ENCODE measurements at regions not wholly inside any gene's neighbourhood (a gene's known extent, or its start where the extent isn't known, plus 50 kb on each side); places are given as distances from the start of the nearest gene placed in this dataset.
"Not testable (repeated sequence)": the region's sequence is repeated elsewhere in the genome, so short reads cannot be mapped to it uniquely, and the experiment has no call there.

- Histone ChIP-seq H3K36me3 (ENCODE audit: control insufficient read depth in 1 of 2, insufficient read depth in 2 of 2, low read length in 2 of 2) (no peaks in the 10 kb centered on the region), H3K9ac (ENCODE audit: low read depth in 1 of 2, low read length in 2 of 2) (no peak overlapping the region), H3K9me3 (ENCODE audit: control insufficient read depth in 1 of 2, low read length in 2 of 2) (no peaks in the 10 kb centered on the region), H3K27ac (ENCODE audit: low read depth, low read length) (no peak overlapping the region), H3K27me3 (ENCODE audit: control insufficient read depth in 1 of 2, insufficient read depth in 2 of 2, low read length in 2 of 2) (no peaks in the 10 kb centered on the region), H3K4me1 (ENCODE audit: control insufficient read depth in 1 of 2, insufficient read depth in 2 of 2, low read length in 2 of 2) (peaks cover 7 to 11% of the 10 kb centered on the region in 2 donors), H3K4me3 (ENCODE audit: low read depth in 1 of 2, low read length in 2 of 2) (no peak overlapping the region)
Measured at GRCh38 chr5:87022415-87022814, 245.3 kb upstream of the RASA1 start.

- H3K4me3 ChIP-seq (ENCODE audit: low read depth in 1 of 2, low read length in 2 of 2): no peak overlapping the region
- H3K27me3 ChIP-seq (ENCODE audit: control insufficient read depth in 1 of 2, insufficient read depth in 2 of 2, low read length in 2 of 2): no peaks in the 10 kb centered on the region
- no peaks in the 10 kb centered on the region for H3K4me1 ChIP-seq (ENCODE audit: control insufficient read depth in 1 of 2, insufficient read depth in 2 of 2, low read length in 2 of 2)
- H3K36me3 ChIP-seq (ENCODE audit: control insufficient read depth in 1 of 2, insufficient read depth in 2 of 2, low read length in 2 of 2): no peaks in the 10 kb centered on the region
- no peaks in the 10 kb centered on the region for H3K9me3 ChIP-seq (ENCODE audit: control insufficient read depth in 1 of 2, low read length in 2 of 2)
- H3K9ac ChIP-seq (ENCODE audit: low read depth in 1 of 2, low read length in 2 of 2): no peak overlapping the region
- H3K27ac ChIP-seq (ENCODE audit: low read depth, low read length): no peak overlapping the region
Measured at GRCh38 chr5:87027570-87027969, 240.1 kb upstream of the RASA1 start.

- Histone ChIP-seq H3K4me1 (ENCODE audit: control insufficient read depth in 1 of 2, insufficient read depth in 2 of 2, low read length in 2 of 2) (no peaks in the 10 kb centered on the region), H3K9ac (ENCODE audit: low read depth in 1 of 2, low read length in 2 of 2) (no peak overlapping the region), H3K27ac (ENCODE audit: low read depth, low read length) (no peak overlapping the region), H3K36me3 (ENCODE audit: control insufficient read depth in 1 of 2, insufficient read depth in 2 of 2, low read length in 2 of 2) (no peaks in the 10 kb centered on the region), H3K4me3 (ENCODE audit: low read depth in 1 of 2, low read length in 2 of 2) (no peak overlapping the region), H3K27me3 (ENCODE audit: control insufficient read depth in 1 of 2, insufficient read depth in 2 of 2, low read length in 2 of 2) (no peaks in the 10 kb centered on the region), H3K9me3 (ENCODE audit: control insufficient read depth in 1 of 2, low read length in 2 of 2) (no peaks in the 10 kb centered on the region)
Measured at GRCh38 chr5:87029951-87030350, 237.7 kb upstream of the RASA1 start.

- Histone ChIP-seq H3K27me3 (ENCODE audit: control insufficient read depth in 1 of 2, insufficient read depth in 2 of 2, low read length in 2 of 2) (no peaks in the 10 kb centered on the region), H3K9ac (ENCODE audit: low read depth in 1 of 2, low read length in 2 of 2) (no peak overlapping the region), H3K36me3 (ENCODE audit: control insufficient read depth in 1 of 2, insufficient read depth in 2 of 2, low read length in 2 of 2) (no peaks in the 10 kb centered on the region), H3K9me3 (ENCODE audit: control insufficient read depth in 1 of 2, low read length in 2 of 2) (no peaks in the 10 kb centered on the region), H3K4me3 (ENCODE audit: low read depth in 1 of 2, low read length in 2 of 2) (no peak overlapping the region), H3K4me1 (ENCODE audit: control insufficient read depth in 1 of 2, insufficient read depth in 2 of 2, low read length in 2 of 2) (no peaks in the 10 kb centered on the region), H3K27ac (ENCODE audit: low read depth, low read length) (no peak overlapping the region)
Measured at GRCh38 chr5:87030699-87031098, 237.0 kb upstream of the RASA1 start.

- Histone ChIP-seq H3K36me3 (ENCODE audit: control insufficient read depth in 1 of 2, insufficient read depth in 2 of 2, low read length in 2 of 2) (no peaks in the 10 kb centered on the region), H3K27ac (ENCODE audit: low read depth, low read length) (no peak overlapping the region), H3K9ac (ENCODE audit: low read depth in 1 of 2, low read length in 2 of 2) (no peak overlapping the region), H3K9me3 (ENCODE audit: control insufficient read depth in 1 of 2, low read length in 2 of 2) (no peaks in the 10 kb centered on the region), H3K4me1 (ENCODE audit: control insufficient read depth in 1 of 2, insufficient read depth in 2 of 2, low read length in 2 of 2) (no peaks in the 10 kb centered on the region), H3K4me3 (ENCODE audit: low read depth in 1 of 2, low read length in 2 of 2) (no peak overlapping the region), H3K27me3 (ENCODE audit: control insufficient read depth in 1 of 2, insufficient read depth in 2 of 2, low read length in 2 of 2) (no peaks in the 10 kb centered on the region)
Measured at GRCh38 chr5:87034557-87034956, 233.1 kb upstream of the RASA1 start.

GRCh38 chr5:87042554-87042953 is 225.1 kb upstream of the RASA1 start:
- Histone ChIP-seq H3K27me3 (ENCODE audit: control insufficient read depth in 1 of 2, insufficient read depth in 2 of 2, low read length in 2 of 2) (no peaks in the 10 kb centered on the region), H3K27ac (ENCODE audit: low read depth, low read length) (no peak overlapping the region), H3K4me1 (ENCODE audit: control insufficient read depth in 1 of 2, insufficient read depth in 2 of 2, low read length in 2 of 2) (no peaks in the 10 kb centered on the region), H3K9me3 (ENCODE audit: control insufficient read depth in 1 of 2, low read length in 2 of 2) (no peaks in the 10 kb centered on the region), H3K9ac (ENCODE audit: low read depth in 1 of 2, low read length in 2 of 2) (no peak overlapping the region), H3K36me3 (ENCODE audit: control insufficient read depth in 1 of 2, insufficient read depth in 2 of 2, low read length in 2 of 2) (no peaks in the 10 kb centered on the region), H3K4me3 (ENCODE audit: low read depth in 1 of 2, low read length in 2 of 2) (no peak overlapping the region)

DNA sequence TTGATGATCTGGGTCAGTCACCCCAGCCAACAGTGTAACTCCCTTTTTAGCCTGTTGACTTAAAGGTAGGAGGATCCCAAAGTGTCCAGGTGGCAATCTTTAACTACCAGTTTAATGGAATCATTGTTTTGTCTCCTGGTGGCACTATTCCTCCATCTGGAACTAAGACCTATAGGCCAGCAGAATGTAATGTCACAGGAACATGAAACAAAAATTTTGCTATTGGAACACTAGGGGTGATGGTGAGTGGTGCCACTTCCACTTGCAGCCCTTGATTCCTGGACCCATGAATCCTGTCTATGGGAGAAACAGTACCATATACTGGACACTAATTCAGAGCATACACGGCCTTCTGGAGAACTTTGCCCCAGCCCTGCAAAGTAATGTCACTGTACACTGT is 219.5 kb upstream of the RASA1 start:
- Histone ChIP-seq H3K27ac (ENCODE audit: low read depth, low read length) (no peak overlapping the region), H3K27me3 (ENCODE audit: control insufficient read depth in 1 of 2, insufficient read depth in 2 of 2, low read length in 2 of 2) (no peaks in the 10 kb centered on the region), H3K9me3 (ENCODE audit: control insufficient read depth in 1 of 2, low read length in 2 of 2) (peaks cover 0 to 6% of the 10 kb centered on the region in 2 donors), H3K36me3 (ENCODE audit: control insufficient read depth in 1 of 2, insufficient read depth in 2 of 2, low read length in 2 of 2) (no peaks in the 10 kb centered on the region), H3K4me1 (ENCODE audit: control insufficient read depth in 1 of 2, insufficient read depth in 2 of 2, low read length in 2 of 2) (no peaks in the 10 kb centered on the region), H3K9ac (ENCODE audit: low read depth in 1 of 2, low read length in 2 of 2) (no peak overlapping the region), H3K4me3 (ENCODE audit: low read depth in 1 of 2, low read length in 2 of 2) (no peak overlapping the region)

GRCh38 chr5:87049012-87049411 is 218.7 kb upstream of the RASA1 start:
- not testable (repeated sequence) for H3K4me3 ChIP-seq (ENCODE audit: low read depth in 1 of 2, low read length in 2 of 2); H3K9me3 ChIP-seq (ENCODE audit: control insufficient read depth in 1 of 2, low read length in 2 of 2); H3K4me1 ChIP-seq (ENCODE audit: control insufficient read depth in 1 of 2, insufficient read depth in 2 of 2, low read length in 2 of 2); H3K27me3 ChIP-seq (ENCODE audit: control insufficient read depth in 1 of 2, insufficient read depth in 2 of 2, low read length in 2 of 2); H3K27ac ChIP-seq (ENCODE audit: low read depth, low read length); H3K9ac ChIP-seq (ENCODE audit: low read depth in 1 of 2, low read length in 2 of 2); H3K36me3 ChIP-seq (ENCODE audit: control insufficient read depth in 1 of 2, insufficient read depth in 2 of 2, low read length in 2 of 2)

GRCh38 chr5:87051502-87052113 is 216.1 kb upstream of the RASA1 start:
- H3K9me3 ChIP-seq (ENCODE audit: control insufficient read depth in 1 of 2, low read length in 2 of 2): peaks cover 0 to 6% of the 10 kb centered on the region in 2 donors
- no peaks in the 10 kb centered on the region for H3K4me1 ChIP-seq (ENCODE audit: control insufficient read depth in 1 of 2, insufficient read depth in 2 of 2, low read length in 2 of 2)
- no peaks in the 10 kb centered on the region for H3K36me3 ChIP-seq (ENCODE audit: control insufficient read depth in 1 of 2, insufficient read depth in 2 of 2, low read length in 2 of 2)
- no peak overlapping the region for H3K27ac ChIP-seq (ENCODE audit: low read depth, low read length)
- H3K9ac ChIP-seq (ENCODE audit: low read depth in 1 of 2, low read length in 2 of 2): no peak overlapping the region
- H3K27me3 ChIP-seq (ENCODE audit: control insufficient read depth in 1 of 2, insufficient read depth in 2 of 2, low read length in 2 of 2): no peaks in the 10 kb centered on the region
- H3K4me3 ChIP-seq (ENCODE audit: low read depth in 1 of 2, low read length in 2 of 2): no peak overlapping the region

DNA sequence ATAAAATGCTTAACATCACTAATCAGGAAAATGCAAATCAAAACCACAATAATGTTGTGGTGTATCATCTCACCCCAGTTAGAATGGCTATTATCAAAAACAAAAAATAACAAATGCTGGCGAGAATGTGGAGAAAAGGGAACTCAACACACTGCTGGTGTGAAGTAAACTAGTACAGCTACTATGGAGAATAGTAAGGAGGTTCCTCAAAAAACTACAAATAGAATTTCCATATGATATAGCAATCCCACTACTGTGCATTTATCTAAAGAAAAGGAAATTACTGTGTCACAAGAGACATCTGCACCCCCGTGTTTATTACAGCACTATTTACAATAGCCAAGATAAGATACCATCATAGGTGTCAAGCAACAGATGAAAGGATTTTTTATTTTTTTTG is 214.5 kb upstream of the RASA1 start:
- Histone ChIP-seq H3K4me1 (ENCODE audit: control insufficient read depth in 1 of 2, insufficient read depth in 2 of 2, low read length in 2 of 2) (no peaks in the 10 kb centered on the region), H3K9me3 (ENCODE audit: control insufficient read depth in 1 of 2, low read length in 2 of 2) (peaks cover 0 to 6% of the 10 kb centered on the region in 2 donors), H3K27ac (ENCODE audit: low read depth, low read length) (no peak overlapping the region), H3K4me3 (ENCODE audit: low read depth in 1 of 2, low read length in 2 of 2) (no peak overlapping the region), H3K9ac (ENCODE audit: low read depth in 1 of 2, low read length in 2 of 2) (no peak overlapping the region), H3K27me3 (ENCODE audit: control insufficient read depth in 1 of 2, insufficient read depth in 2 of 2, low read length in 2 of 2) (no peaks in the 10 kb centered on the region), H3K36me3 (ENCODE audit: control insufficient read depth in 1 of 2, insufficient read depth in 2 of 2, low read length in 2 of 2) (no peaks in the 10 kb centered on the region)

- no peak overlapping the region for H3K27ac ChIP-seq (ENCODE audit: low read depth, low read length)
- H3K9ac ChIP-seq (ENCODE audit: low read depth in 1 of 2, low read length in 2 of 2): no peak overlapping the region
- peaks cover 0 to 3% of the 10 kb centered on the region in 2 donors for H3K9me3 ChIP-seq (ENCODE audit: control insufficient read depth in 1 of 2, low read length in 2 of 2)
- H3K36me3 ChIP-seq (ENCODE audit: control insufficient read depth in 1 of 2, insufficient read depth in 2 of 2, low read length in 2 of 2): no peaks in the 10 kb centered on the region
- H3K4me1 ChIP-seq (ENCODE audit: control insufficient read depth in 1 of 2, insufficient read depth in 2 of 2, low read length in 2 of 2): no peaks in the 10 kb centered on the region
- no peaks in the 10 kb centered on the region for H3K27me3 ChIP-seq (ENCODE audit: control insufficient read depth in 1 of 2, insufficient read depth in 2 of 2, low read length in 2 of 2)
- H3K4me3 ChIP-seq (ENCODE audit: low read depth in 1 of 2, low read length in 2 of 2): no peak overlapping the region
Measured at GRCh38 chr5:87054821-87055220, 212.9 kb upstream of the RASA1 start.

Measured in duodenal mucosa (tissue), 2 donors.